Lower leg skin (tissue), 3 donors: ENCODE measurements at regions not wholly inside any gene's neighbourhood (a gene's known extent, or its start where the extent isn't known, plus 50 kb on each side); places are given as distances from the start of the nearest gene placed in this dataset.

Experiments used
- CTCF ChIP-seq, 3 donors: fragments of 450-650 bp; IDR thresholded peaks; one replicate each; pipeline ENCODE4 v1.5.1; 2016; ENCODE audit warnings: antibody characterized with exemption in 3 of 3, mild to moderate bottlenecking in 3 of 3, moderate library complexity in 2 of 3
- POLR2A ChIP-seq, 2 donors: fragments of 450-650 bp; IDR thresholded peaks; one replicate each; pipeline ENCODE4 v1.6.1; 2016 to 2017; ENCODE audit warnings: antibody characterized with exemption in 2 of 2, mild to moderate bottlenecking in 1 of 2, moderate library complexity in 1 of 2

- no peak for TF ChIP-seq CTCF (IDR thresholded peaks at IDR 0.05)
- TF ChIP-seq POLR2A (IDR thresholded peaks at IDR 0.05) = no peak
These were observed 104.4 kb upstream of the C2CD4B start for GRCh38 chr15:62269504-62269903.
